Gastrocnemius medialis (tissue), 4 donors: ENCODE measurements at regions not wholly inside any gene's neighbourhood (a gene's known extent, or its start where the extent isn't known, plus 50 kb on each side); places are given as distances from the start of the nearest gene placed in this dataset.

Source experiments
- CTCF ChIP-seq, 5 experiments: fragments of 450-650 bp in 3 of 5; fragments of 200-600 bp in 2 of 5; sonication (generic) in 2 of 5; IDR thresholded peaks in 4 of 5; conservative IDR thresholded peaks in 1 of 5; 1 replicate in 4 of 5; 2 replicates in 1 of 5; pipeline ENCODE4 v1.5.1; 2016 to 2019; ENCODE audit warnings: antibody characterized with exemption in 5 of 5, mild to moderate bottlenecking in 3 of 5, moderate library complexity in 3 of 5
- POLR2A ChIP-seq, 2 donors: fragments of 450-650 bp; IDR thresholded peaks; one replicate each; pipeline ENCODE4 v1.6.1; 2017; ENCODE audit warnings: antibody characterized with exemption in 2 of 2, mild to moderate bottlenecking in 2 of 2, moderate library complexity in 2 of 2

GRCh38 chr2:103809941-103810441 is 1043.9 kb upstream of the POU3F3 start:
- TF ChIP-seq CTCF (IDR thresholded peaks at IDR 0.05 in 4 of 5, conservative IDR thresholded peaks at IDR 0.05 in 1 of 5) (no peak), POLR2A (IDR thresholded peaks at IDR 0.05) (no peak)
